ENCODE measurements at regions not wholly inside any gene's neighbourhood (a gene's known extent, or its start where the extent isn't known, plus 50 kb on each side); places are given as distances from the start of the nearest gene placed in this dataset.

GRCh38 chr7:28280516-28280915 is 99.9 kb upstream of the JAZF1 start:
- no peak for DNase-seq
- in situ Hi-C loops (cut with HindIII; ENCODE audit: low pct_ligation_motif_present, low pct_unique_long_range_greater_than_20kb, low sequenced_read_pairs) = no loop called here

DNA sequence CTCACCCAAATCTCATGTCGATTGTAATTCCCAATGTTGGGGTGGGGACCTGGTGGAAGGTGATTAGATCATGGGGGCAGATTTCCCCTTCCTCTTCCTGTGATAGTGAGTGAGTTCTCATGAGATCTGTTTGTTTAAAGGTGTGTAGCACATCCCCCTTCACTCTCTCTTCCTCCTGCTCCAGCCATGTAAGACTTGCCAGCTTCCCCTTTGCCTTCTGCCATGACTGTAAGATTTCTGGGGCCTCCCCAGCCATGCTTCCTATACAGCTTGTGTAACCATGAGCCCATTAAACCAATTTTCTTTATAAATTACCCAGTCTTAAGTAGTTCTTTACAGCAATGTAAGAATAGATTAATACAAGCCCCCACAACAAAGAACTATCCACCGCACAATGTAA is 109.9 kb upstream of the JAZF1 start:
- no peak for DNase-seq
- in situ Hi-C loops (cut with HindIII; ENCODE audit: low pct_ligation_motif_present, low pct_unique_long_range_greater_than_20kb, low sequenced_read_pairs) = no loop called here

DNA sequence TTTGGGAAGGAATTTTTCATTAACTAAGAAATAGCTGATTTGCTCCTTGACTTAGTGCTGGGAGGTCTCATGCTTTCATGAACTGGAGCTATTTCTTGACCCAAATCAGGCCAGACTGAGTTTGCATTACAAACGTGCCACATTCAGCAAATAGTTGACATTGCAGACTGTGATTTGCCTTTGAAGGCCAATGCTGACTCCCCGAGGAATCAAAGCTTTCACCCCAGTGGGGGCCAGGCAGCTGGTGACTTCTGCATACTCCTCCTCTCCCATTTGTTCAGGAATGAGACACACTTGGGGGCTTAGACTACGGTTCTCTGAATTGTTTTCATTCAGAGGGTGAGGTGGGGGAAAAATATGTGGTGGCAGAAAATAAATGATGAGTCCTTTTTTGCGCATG is 111.0 kb upstream of the JAZF1 start:
- no peak for DNase-seq
- in situ Hi-C loops (cut with HindIII; ENCODE audit: low pct_ligation_motif_present, low pct_unique_long_range_greater_than_20kb, low sequenced_read_pairs) = no loop called here

DNA sequence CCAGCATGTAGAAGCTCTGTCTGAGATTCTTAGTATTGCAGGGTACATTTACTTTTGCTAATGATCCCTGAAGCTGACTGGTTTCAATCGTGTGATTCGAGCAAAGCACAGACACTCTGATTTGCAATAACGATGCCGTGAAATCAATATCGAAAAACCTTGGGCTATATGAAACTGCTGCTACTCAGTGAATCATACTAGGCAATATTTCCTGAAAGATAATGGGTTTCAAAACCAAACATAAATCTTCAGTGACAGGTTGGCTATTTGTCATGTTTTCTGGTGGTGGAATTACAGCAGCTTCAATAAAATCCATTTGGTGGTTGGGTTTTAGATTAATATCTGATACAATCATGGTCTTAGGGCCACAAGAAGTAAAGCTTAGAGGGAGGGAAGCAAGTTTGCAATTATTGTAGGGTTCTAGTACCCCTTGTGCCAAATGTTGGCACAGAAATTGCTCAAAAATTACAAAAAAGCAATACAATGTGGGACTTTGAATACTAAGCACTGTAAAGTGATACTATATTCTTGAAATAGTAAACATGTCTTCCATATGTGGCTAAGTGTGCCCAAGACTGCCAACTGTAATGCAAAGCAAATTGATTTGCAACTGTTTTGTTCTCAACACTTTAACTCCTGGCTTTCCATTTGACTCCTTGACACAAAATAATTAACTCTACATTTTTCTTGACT is 112.4 kb upstream of the JAZF1 start:
- in situ Hi-C loops (cut with HindIII; ENCODE audit: low pct_ligation_motif_present, low pct_unique_long_range_greater_than_20kb, low sequenced_read_pairs) = no loop called here
- DNase-seq = no peak

- no peak for DNase-seq
- in situ Hi-C loops (cut with HindIII; ENCODE audit: low pct_ligation_motif_present, low pct_unique_long_range_greater_than_20kb, low sequenced_read_pairs) = no loop called here
Observed at GRCh38 chr7:28293527-28293835, 112.9 kb upstream of the JAZF1 start.

GRCh38 chr7:28296571-28297483 is 115.5 kb upstream of the CREB5 start:
- in situ Hi-C loops (cut with HindIII; ENCODE audit: low pct_ligation_motif_present, low pct_unique_long_range_greater_than_20kb, low sequenced_read_pairs) = no loop called here
- peak; percentile 70 for DNase-seq

GRCh38 chr7:28297801-28298459 is 114.4 kb upstream of the CREB5 start:
- in situ Hi-C loops (cut with HindIII; ENCODE audit: low pct_ligation_motif_present, low pct_unique_long_range_greater_than_20kb, low sequenced_read_pairs) = no loop called here
- DNase-seq = no peak

GRCh38 chr7:28298870-28299518 is 113.3 kb upstream of the CREB5 start:
- in situ Hi-C loops (cut with HindIII; ENCODE audit: low pct_ligation_motif_present, low pct_unique_long_range_greater_than_20kb, low sequenced_read_pairs) = no loop called here
- peak; percentile 89 for DNase-seq

- DNase-seq = no peak
- in situ Hi-C loops (cut with HindIII; ENCODE audit: low pct_ligation_motif_present, low pct_unique_long_range_greater_than_20kb, low sequenced_read_pairs) = no loop called here
Observed at GRCh38 chr7:28299556-28299955, 112.8 kb upstream of the CREB5 start.

DNA sequence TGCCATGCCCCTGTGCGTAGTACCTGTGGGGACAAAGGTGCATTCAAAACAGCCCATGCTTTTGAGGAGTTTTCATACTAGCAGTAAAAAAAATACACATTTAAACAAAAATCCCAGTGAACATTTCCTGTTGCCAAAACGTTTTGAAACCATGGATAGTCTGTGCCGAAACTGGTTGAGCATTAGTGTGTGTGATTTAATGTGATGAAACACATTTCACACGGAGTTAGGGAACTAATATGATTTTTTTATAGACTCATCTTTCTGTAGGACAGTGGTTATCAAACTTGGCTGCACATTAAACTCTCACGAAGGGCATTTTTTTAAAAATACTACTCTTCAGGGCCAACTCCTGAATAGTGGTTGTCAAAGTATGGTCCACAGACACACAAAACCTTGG is 111.8 kb upstream of the CREB5 start:
- DNase-seq = no peak
- in situ Hi-C loops (cut with HindIII; ENCODE audit: low pct_ligation_motif_present, low pct_unique_long_range_greater_than_20kb, low sequenced_read_pairs) = no loop called here

DNA sequence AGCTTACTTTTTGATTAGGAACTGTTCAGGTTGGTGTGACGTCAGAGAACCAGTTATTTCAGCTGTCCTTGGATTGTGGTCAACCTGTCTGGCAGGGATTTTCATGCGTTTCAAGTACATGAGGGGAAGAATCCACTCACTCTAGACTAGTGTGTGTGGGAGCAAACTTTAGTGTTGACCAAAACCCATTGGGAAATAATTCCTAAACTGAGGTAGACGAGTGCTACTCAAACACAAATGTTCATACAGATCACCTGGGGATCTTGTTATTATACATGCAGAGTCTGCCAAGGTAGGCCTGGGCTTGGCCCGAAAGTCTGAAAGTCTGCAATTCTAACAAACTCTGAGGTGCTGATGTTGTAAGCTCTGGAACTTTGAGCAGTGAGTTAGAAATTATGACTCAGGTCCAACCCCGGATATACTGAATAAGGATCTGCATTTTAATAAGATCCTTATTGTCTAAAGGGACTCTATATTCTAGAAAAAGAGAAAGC is 111.1 kb upstream of the CREB5 start:
- in situ Hi-C loops (cut with HindIII; ENCODE audit: low pct_ligation_motif_present, low pct_unique_long_range_greater_than_20kb, low sequenced_read_pairs) = no loop called here
- DNase-seq = no peak

DNA sequence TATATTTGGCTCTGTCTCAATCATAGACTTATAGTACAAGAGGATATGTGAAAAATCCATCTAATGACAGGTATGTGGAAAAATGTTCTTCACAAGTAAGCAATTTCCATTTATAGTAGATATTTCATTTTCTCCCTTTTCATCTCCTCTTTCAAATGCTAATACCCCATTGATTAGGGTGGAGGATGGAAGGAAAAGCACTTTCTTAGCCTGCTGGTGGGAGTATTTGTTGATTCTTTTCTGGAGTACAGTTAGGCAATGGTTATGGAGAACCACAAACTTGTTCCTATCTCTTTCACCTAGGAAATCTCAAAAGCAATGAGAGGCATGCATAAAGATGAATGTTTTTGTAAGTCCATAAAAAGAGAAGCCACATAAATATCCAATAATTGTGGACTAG is 108.0 kb upstream of the CREB5 start:
- in situ Hi-C loops (cut with HindIII; ENCODE audit: low pct_ligation_motif_present, low pct_unique_long_range_greater_than_20kb, low sequenced_read_pairs) = no loop called here

GRCh38 chr7:28309704-28310459 is 102.4 kb upstream of the CREB5 start:
- DNase-seq = no peak
- in situ Hi-C loops (cut with HindIII; ENCODE audit: low pct_ligation_motif_present, low pct_unique_long_range_greater_than_20kb, low sequenced_read_pairs) = no loop called here

More for the DNA sequence above, 108.0 kb upstream of the CREB5 start:
- no peak for DNase-seq

DNA sequence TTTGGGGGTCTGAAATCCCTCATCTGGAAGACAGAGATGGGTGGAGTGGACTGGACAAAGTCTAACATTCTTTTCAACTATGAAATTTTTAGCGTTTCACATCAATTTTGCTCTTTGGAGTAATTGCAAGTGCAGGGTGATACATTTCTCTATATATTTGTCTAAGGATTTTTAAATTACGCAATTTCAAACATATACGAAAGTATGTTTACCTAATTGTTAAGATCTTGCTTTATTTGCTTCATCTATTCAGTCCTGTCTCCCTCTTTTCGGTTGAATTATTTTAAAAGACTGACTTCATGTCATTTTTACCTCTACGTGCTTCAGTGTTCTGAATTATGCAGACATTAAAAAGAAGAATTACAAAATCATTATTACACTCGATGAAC is 101.9 kb upstream of the CREB5 start:
- in situ Hi-C loops (cut with HindIII; ENCODE audit: low pct_ligation_motif_present, low pct_unique_long_range_greater_than_20kb, low sequenced_read_pairs) = no loop called here
- no peak for DNase-seq

GRCh38 chr7:28311670-28312069 is 100.6 kb upstream of the CREB5 start:
- DNase-seq = no peak
- in situ Hi-C loops (cut with HindIII; ENCODE audit: low pct_ligation_motif_present, low pct_unique_long_range_greater_than_20kb, low sequenced_read_pairs) = no loop called here

DNA sequence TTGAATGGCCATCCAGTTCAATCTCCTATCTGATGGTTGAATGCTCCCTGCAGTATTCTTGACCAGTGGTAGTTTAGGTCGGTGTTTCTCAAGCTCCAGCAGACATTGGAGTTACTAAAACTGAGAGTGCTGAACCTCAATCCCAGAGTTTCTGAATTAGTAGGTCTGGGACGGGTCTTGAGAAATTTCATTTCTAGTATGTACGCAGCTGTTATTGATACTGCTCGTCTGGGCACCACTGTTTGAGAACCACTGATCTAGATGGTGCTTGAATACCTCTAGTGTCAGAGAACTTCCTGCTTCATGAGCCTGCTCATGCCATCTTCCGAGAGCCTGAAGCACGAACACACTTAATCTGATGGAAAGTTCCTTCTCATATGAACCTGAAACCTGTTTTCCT is 99.4 kb upstream of the CREB5 start:
- no peak for DNase-seq
- in situ Hi-C loops (cut with HindIII; ENCODE audit: low pct_ligation_motif_present, low pct_unique_long_range_greater_than_20kb, low sequenced_read_pairs) = no loop called here

DNA sequence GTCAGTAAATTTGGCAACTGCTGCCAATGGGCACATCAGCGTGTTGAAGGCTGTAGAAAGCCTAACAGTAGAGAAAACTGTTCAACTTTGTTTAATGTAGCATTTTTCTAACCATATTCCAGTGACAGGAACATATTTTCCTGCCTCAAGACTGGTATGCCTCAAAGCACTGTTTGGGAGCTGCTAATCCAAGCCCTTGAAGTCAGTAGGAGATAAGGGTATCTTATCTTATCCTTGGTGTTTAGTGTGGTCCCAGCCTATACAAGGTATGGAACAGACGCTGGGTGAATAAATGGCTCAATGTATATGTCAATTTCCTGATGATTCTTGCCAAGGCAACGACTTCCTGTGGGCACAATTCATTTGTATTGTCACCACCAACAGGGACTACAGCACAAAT is 97.5 kb upstream of the CREB5 start:
- in situ Hi-C loops (cut with HindIII; ENCODE audit: low pct_ligation_motif_present, low pct_unique_long_range_greater_than_20kb, low sequenced_read_pairs) = no loop called here
- DNase-seq = no peak
